ENCODE measurements at regions not wholly inside any gene's neighbourhood (a gene's known extent, or its start where the extent isn't known, plus 50 kb on each side); places are given as distances from the start of the nearest gene placed in this dataset.

DNA sequence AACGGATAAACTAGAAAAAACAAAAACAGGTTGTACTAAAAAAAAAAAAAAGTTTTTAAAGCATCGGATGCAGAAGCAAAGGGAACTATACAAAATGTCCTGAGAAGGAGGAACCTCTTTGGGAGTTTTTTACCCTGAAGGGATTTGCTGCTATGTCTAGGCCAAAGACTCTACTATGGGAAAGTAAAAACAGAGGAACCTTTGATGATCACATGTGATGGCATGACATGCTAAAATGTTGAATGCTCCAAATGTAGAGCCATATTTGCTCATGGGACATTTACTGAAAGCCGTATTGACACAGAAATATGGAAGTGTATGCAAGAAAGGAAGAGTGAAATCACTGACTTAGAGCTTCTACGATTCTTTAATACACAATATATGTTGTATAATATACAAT, 992.0 kb upstream of the ZEB2 start:
- DNase-seq (ENCODE audit: low read depth in 2 of 3, low spot score in 2 of 3): no peak

DNA sequence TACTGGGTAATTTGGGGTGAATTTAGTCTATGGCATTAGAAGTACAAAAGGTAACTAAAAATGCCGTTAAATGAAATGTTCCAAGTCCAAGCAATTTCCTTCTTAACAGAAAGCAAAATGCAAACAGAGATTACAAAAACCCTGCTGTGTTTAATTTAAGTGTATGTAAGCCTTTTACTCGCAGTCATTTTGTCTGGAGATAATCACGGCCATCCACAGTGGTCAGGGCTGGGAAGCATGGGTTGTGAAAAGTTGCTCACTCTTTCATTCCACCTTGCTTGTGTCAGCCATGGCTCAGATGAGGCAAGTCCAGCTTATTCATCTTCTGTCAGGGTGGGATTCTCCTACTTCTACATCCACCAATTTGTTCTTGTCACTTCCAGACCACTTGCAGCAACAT, 983.6 kb upstream of the ZEB2 start:
- DNase-seq (ENCODE audit: low read depth in 2 of 3, low spot score in 2 of 3): no peak

DNA sequence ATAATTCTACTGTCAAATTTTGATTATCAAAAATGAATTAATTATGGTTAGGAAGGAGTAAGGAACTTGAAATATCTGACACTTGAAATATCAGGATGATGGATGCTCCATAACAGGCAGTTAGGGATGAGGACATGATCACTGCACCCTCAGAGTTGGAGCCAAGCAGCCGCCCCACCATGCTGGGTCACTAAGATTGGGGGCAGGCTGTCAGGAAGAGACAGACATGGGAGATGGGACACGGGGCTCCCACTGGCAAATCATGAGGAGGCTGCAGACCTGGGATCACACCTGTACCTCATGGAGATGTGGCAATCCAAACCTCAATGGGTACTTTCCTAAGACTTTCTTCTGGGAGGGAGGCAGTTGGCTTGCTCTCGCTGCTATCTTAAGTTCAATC, 982.0 kb upstream of the ZEB2 start:
- no peak for DNase-seq (ENCODE audit: low read depth in 2 of 3, low spot score in 2 of 3)

DNA sequence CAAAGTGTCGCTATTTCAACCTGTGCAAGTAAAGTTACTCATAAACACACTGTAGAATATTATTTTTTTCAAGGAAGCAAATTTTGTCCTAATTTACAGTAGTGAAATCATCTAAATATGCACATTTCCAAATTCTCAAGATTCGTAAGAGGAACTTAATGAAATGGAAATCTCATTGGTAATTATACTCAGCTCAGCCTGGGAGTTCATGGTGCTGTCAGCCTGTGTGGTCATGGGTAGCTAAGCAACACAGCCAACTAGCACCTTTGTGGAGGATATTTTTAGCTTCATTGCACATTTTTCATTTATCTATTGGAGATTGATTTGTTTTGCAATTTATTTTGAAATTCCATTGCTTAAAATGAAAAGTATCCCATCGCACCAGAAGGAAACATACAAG, 975.7 kb upstream of the ZEB2 start:
- DNase-seq (ENCODE audit: low read depth in 2 of 3, low spot score in 2 of 3): no peak

DNA sequence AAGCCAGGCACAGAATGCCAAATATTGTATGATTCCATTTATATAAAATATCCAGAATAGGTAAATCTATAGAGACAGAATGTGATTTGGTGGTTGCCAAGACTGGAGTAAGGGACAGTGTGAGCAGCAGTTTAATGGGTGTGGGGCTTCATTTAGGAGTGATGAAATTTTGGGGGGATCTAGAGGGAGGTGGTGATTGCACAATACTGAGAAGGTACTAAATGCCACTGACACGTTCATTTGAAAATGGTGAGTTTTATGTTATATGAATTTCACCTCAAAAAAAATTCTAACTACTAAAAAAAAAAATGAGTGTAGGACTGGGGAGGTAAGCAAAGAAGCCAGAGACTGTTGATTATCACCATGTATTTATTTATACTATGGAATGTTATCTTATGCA, 974.5 kb upstream of the ZEB2 start:
- DNase-seq (ENCODE audit: low read depth in 2 of 3, low spot score in 2 of 3): no peak

DNA sequence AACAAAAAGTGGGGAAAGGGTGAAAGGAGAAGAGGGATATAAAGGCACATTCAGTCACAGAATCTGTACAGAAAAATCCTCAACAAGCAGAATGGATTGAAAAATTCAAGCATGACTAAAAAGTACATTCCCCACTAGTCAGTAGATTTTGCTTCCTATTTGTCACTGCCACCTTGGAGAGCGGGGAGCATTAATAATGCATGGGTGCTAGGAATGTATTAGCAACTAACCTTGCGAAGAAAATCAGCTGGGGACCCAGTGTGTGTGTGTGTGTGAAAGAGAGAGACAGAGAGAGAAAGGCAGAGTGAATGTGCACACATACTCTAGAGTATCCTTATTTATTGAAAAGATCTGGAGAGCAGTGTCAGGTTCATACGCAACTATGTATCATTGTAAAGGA, 968.7 kb upstream of the ZEB2 start:
- no peak for DNase-seq (ENCODE audit: low read depth in 2 of 3, low spot score in 2 of 3)

DNA sequence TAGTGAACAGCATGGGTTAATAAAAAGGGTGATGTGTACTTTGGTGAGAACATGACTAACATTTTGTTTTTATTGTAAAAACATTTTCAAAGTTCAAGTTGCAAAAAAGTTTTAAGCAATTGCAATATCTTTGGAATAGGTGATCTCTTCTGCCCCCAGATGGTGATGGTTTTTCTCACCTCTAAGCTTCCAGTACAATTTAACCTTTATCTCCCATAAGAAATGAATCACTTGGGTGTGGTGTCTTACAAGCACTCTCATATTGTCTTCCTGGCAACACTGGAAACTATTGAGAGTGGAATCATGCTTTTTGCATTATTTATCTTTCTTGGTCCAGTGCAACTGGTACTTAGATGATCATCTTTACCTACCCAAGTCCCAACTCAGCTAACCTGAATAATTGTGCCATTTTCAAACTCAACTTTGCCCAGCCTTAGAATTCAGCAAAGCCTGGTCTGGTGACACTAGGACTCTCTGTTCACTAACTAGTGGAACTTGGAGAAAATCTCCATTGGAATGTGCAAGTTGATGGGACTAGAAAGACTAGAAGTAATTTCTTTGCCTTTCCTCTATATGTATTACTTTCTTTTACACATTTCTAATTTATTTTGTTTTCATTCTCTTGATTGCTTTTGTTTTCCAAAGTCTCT, 964.7 kb upstream of the ZEB2 start:
- no peak for DNase-seq (ENCODE audit: low read depth in 2 of 3, low spot score in 2 of 3)

DNA sequence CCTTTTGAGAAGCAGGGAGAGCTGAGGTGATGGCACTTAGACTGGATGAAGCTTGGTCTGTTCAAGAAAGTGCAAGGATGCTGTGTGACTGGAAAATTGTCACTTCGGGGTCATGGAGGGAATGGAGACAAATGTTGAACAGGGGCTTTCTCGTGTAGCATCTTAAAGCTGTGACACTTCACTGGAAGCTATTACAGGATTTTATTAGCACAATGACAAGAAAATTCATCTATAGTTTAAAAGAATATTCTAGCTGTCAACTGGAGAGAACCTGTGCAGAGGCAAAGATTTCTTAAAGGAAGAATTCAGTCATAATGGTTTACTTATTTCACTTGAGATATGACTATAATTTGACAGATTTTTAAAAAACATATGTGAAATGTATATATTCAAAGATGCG, 963.9 kb upstream of the ZEB2 start:
- no peak for DNase-seq (ENCODE audit: low read depth in 2 of 3, low spot score in 2 of 3)

DNA sequence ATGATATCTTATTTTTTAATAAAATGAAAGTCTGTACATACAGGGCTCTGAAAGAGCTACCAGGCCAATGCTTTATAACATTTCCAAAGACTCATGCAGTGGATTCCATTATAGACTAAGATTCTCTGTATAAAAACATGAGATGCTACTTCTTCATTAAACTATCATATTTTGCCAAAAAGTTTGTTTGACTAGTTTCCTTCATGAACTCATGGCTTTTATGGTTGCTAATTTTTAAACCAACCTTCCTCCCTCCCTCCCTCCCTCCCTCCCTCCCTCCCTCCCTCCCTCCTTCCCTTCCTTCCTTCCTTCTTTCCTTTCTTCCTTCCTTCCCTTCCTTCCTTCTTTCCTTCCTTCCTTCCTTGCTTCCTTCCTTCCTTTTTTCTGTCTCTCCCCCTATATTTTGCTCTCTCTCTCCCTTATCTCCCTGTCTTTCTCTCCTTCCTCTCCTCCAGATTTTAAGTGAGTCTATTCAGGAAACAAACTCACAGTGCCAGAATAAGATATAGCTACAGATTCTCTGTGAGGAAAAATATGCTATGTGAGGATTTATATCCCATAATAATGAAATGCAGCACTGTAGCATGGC, 961.5 kb upstream of the ZEB2 start:
- DNase-seq (ENCODE audit: low read depth in 2 of 3, low spot score in 2 of 3): no peak

DNA sequence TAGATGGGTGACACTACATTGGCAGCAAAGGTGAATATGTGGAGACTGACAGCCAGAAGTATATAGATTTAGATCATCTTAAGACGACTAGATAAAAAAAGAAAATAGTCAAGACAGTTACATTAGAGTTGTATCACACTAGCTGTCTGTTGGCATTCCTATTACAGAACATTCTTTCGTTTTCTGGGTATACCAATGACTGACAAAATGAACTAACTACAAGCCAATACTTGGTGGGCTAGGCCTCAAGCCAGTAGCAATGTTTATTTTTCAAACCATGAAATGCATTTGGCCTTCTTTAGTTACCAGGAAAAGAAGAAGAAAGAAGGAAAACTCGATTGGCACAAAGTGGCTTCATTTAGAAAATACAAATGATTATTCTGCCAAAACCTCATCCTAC, 944.9 kb upstream of the ZEB2 start:
- no peak for DNase-seq (ENCODE audit: low read depth in 2 of 3, low spot score in 2 of 3)

DNA sequence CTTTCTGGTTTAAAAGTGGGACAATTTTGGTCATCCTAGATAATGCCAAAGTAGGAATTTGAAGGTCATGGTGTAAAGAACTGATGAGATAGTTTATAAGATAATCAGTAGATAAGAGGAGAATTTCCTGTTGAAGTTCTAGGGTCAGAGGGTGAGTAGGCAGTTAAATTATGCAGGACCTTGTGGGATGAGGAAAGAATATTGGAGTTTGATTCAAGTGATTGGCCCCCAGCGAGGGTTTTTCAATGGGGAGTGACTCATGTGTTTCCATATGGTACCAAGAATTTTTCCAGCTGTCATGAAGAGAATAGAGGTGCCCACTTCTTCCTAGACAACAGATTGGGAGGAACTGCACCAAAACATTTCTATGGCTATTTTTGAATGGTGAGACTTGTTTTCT, 940.2 kb upstream of the ZEB2 start:
- no peak for DNase-seq (ENCODE audit: low read depth in 2 of 3, low spot score in 2 of 3)

DNA sequence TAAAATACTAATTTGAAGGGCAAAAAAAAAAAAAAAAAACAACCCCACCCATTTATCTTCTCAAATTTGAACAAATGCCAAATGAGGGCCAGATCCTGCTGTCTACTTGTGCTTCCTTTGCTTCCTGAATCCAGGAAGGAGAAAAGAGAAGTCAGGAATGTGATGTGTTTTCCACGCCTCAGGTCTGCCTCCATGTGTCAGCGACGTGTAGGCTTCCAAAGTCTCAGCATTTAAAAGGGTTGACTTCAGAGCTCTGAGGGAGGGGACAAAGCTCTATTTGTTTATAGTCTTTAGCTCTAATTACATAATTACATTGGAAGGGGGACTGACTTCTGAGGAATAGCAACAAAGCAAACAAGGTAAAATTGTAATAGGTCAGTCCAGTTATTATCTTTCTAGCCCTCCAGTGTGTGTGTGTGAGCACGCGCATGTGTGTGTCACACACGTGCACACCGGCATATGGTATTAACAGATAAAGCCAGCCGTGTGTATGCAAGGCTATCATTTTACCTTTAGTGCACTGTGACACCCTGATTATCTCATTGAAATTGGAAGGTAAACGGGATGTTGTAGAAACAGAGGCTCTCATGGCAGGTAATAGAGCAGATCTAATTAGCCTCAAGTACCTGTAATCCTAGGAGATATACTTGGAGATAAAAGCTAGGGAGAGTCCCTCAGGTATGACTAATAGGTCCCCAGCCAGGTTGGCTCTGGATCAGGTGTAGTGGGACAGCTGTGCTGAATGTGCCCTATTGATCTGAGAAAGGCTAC, 911.4 kb upstream of the ZEB2 start:
- no peak for DNase-seq (ENCODE audit: low read depth in 2 of 3, low spot score in 2 of 3)

DNA sequence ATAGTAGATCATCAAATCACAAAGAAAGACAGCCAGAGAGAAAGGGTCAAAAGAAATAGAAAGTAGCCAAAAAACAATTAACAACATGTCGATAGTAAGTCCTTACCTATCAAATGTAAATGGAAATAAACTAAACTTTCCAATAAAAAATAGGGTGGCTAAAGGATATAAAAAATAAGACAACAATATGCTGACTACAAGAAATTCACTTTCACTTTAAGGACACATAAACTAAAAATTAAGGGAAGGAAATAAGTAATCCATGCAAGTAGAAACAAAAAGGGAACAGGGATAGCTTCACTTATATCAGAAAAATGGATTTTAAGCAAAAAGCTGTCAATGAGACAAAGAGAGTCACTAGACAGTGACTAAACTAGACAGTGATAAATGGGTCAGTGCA, 903.9 kb upstream of the ZEB2 start:
- no peak for DNase-seq (ENCODE audit: low read depth in 2 of 3, low spot score in 2 of 3)

DNA sequence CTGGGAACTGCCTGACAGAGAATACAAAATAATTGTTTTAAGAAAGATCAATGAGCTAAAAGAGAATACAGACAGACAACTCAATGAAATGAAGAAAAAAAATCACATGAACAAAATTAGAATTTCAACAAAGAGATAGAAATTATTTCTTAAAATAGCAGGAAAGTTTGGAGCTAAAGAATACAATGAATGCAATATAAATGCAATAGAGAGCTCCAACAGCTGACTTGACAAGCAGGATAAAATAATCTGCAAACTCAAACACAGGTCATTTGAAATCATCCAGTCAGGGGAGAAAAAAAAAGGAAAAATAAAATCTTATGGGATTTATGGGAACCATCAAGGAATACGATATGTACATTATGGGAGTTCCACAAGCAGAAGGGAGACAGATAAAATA, 902.7 kb upstream of the ZEB2 start:
- no peak for DNase-seq (ENCODE audit: low read depth in 2 of 3, low spot score in 2 of 3)

DNA sequence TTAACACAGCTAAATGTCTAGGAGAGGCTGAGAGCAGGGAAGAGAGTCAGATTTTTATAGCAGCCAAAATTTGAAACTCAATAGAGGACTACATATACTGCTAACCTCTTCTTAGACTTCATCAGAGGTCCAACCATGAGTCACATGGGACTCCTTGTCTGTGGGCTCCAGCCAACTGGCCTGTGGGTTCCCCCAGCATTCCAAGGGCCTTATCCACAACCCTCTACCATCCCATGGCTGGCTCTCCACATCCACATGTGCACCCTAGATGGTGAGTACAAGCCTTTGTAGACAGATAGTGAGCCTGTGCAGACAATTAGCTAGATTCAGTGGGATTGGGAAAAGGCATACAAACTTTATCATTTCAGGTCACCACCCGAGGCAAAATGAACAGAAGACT, 901.9 kb upstream of the ZEB2 start:
- no peak for DNase-seq (ENCODE audit: low read depth in 2 of 3, low spot score in 2 of 3)

DNA sequence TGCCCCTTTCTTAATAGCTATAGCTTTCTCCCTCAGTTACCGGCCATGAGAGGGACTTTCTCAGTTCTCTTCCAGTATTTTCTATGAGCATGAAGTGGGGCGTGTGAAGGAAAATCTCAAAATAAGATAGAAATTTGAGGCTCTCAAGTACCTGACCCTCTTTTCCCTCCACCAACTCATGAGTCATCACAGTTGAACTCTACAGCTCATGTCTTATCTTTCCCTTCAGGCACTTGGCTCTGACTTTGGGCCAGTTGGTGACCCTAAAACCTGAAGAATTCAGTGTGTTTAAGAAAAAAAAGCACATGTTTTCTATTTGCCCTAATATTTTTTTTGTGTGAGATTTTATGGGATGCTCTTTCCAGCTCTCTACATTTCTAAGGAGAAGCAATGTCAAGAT, 896.7 kb upstream of the ZEB2 start:
- DNase-seq (ENCODE audit: low read depth in 2 of 3, low spot score in 2 of 3): no peak

DNA sequence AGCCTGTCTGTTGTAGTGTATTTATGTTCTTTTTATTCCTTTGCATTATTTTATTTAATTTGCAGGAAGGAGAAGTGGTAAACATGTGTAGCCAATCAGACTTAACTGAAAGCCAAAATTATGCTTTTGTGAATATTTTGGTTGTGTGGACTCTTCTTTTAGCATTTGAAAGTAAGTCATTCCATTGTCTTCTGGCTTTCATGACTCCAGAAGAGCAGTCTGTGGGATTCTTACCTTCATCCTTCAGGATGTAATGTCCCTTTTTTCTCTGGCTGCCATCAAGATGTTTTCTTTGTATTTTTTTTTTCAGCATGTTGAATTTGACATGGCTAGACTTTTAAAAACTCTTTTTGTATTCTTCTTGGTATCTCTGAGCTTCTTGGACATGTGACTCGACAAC, 895.2 kb upstream of the ZEB2 start:
- no peak for DNase-seq (ENCODE audit: low read depth in 2 of 3, low spot score in 2 of 3)

DNA sequence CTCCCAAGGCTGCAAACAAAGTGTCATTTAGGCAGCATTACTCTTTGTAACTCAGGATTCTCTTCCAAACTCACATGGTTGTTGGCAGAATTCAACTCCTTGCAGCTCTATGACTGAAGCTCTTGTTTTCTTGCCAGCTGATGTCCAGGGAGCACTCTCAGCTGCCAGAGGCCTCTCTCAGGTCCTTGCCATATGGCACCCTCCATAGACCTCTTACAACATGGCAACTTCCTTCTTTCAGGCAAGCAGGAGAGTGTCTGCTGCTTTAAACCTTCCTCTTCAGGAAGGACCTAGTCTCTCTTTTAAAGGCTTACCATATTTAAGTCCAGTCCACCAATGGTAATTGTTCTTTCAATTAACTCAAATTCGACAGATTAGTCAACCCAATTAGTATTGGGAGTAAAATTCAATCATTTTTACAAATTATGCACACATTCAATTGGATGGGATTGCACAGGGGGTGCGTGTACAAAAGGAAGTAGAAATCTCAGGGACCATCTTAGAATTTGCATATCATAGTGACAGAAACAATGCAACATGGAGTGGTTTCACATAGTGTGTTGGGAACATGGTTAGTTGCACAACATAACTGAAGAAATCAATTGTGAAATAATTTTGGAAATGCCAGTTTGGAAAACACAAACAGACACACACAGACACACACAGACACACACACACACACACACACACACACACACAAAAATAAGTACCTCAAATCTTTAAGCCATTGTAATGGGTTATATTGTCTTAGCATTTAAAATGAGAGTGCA, 893.5 kb upstream of the ZEB2 start:
- DNase-seq (ENCODE audit: low read depth in 2 of 3, low spot score in 2 of 3): no peak

DNA sequence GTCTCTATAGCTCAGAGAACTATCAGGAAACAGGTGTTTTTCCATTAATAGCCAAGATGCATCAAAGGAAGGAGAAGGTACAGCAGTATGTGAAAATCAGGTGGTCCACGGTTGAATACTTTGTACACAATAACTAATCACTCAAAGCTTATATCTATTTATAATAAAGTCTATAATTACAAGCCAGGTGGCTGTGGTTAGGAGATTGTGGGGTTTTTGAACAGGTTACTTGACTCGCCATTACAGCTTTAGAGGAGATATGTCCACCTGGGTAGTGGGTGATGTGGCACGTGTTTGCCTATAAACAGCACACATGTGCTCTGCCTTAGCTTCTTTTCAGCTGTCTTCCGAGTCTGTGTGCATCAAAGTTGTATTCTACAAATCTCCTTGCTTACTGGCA, 892.2 kb upstream of the ZEB2 start:
- DNase-seq (ENCODE audit: low read depth in 2 of 3, low spot score in 2 of 3): no peak

DNA sequence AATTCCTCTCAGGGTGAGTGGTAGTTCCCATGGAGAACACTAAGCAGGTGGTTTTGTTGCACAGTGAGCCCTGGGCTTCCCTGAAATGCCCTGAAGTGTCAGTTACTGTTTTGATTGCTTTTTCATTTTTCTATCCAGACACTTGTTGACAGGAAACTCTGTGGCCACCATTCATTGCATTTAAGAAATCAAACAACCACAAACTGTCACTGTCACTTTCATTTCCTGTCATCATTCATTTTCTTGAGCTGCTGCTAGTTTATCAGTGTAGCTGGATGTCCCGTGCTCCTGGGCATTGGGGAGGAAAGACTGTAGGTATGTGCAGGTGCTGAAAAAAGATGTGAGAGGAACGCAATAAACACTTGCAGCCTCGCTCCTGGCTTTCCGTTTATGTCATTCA, 891.6 kb upstream of the ZEB2 start:
- no peak for DNase-seq (ENCODE audit: low read depth in 2 of 3, low spot score in 2 of 3)

DNA sequence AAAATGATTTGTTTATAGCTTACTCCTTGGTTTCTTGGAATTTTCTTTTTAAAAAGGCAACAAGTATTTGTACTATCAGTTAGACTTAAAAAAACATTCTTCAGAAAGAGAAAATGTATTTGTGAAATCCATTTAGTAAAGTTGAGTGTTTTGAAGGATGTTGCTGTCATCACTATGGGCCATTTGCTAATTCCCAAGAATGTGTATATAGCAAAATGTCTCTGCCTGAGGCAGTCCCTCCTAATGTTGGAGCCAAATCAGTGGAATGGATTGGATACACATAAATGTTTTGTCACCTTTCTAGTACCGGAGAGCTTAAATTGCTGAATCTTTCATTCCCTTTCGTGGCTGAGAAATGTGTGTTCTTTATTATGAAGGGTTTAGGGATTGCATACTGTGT, 890.2 kb upstream of the ZEB2 start:
- DNase-seq (ENCODE audit: low read depth in 2 of 3, low spot score in 2 of 3): no peak

DNA sequence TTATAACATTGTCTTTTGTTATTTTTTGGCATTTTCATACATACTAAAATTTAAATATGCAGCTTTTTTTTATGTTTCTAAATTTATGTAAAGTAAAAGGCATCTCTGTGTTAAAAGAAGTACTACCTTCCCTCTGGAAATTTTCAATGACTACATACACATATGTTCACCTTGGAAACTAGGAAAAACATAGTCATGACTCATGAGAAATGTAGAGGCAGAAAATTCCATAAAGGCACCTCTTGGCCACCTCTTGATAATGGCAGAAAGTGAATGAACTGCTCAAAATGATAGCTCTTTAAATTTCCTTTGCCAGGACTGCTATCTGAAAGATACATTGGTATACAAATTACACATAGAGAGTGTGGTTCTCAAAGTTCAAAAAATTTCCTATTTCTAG, 889.1 kb upstream of the ZEB2 start:
- DNase-seq (ENCODE audit: low read depth in 2 of 3, low spot score in 2 of 3): no peak

Data from activated CD8-positive, alpha-beta memory T cell treated with anti-CD3 and anti-CD28 coated beads for 48 hours (primary cell).